ENCODE measurements at regions not wholly inside any gene's neighbourhood (a gene's known extent, or its start where the extent isn't known, plus 50 kb on each side); places are given as distances from the start of the nearest gene placed in this dataset.

GRCh38 chr3:67290438-67290837 lies 292.3 kb downstream of the KBTBD8 start:
- no peak for DNase-seq

GRCh38 chr3:67291287-67292252 lies 293.5 kb downstream of the KBTBD8 start:
- DNase-seq, result no peak

GRCh38 chr3:67292356-67293121 lies 294.4 kb downstream of the KBTBD8 start:
- DNase-seq, result no peak

- DNase-seq, result no peak
These were observed 296.2 kb downstream of the KBTBD8 start for GRCh38 chr3:67294341-67294740.

- DNase-seq, result no peak
These were observed 298.2 kb downstream of the KBTBD8 start for GRCh38 chr3:67296039-67296892.

- no peak for DNase-seq
These were observed 299.8 kb downstream of the KBTBD8 start for GRCh38 chr3:67297715-67298475.

- no peak for DNase-seq
These were observed 303.4 kb downstream of the KBTBD8 start for GRCh38 chr3:67301556-67301955.

- DNase-seq, result no peak
These were observed 304.4 kb downstream of the KBTBD8 start for GRCh38 chr3:67302489-67302888.

GRCh38 chr3:67305160-67305559 lies 307.1 kb downstream of the KBTBD8 start:
- DNase-seq, result no peak

- DNase-seq, result no peak
These were observed 307.8 kb downstream of the KBTBD8 start for GRCh38 chr3:67305922-67306321.

- DNase-seq, result no peak
These were observed 313.3 kb downstream of the KBTBD8 start for GRCh38 chr3:67311440-67311839.

GRCh38 chr3:67312155-67312554 lies 314.0 kb downstream of the KBTBD8 start:
- no peak for DNase-seq

GRCh38 chr3:67318162-67318561 lies 320.1 kb downstream of the KBTBD8 start:
- DNase-seq, result no peak

- DNase-seq, result no peak
These were observed 326.4 kb downstream of the KBTBD8 start for GRCh38 chr3:67324554-67324953.
